ENCODE measurements at regions not wholly inside any gene's neighbourhood (a gene's known extent, or its start where the extent isn't known, plus 50 kb on each side); places are given as distances from the start of the nearest gene placed in this dataset.

DNA sequence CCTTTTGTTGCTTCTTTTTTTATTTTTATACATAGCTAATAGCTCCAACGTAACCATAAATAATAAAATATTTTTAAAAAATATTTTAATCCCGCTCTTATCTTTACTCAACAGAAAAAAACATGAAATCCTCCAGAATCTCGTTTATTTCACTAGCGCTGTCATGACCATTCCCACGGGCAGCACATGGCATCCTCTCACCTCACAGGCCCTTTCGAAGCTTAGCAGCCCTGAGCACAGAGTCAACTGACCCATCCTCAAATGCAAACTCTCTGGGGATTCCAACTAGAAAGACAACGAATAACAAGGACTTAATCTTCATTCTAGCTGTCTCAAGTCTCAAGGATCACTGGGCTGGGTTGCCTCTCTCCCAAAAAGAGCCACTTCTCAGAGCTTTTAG is 285.9 kb upstream of the PPARGC1A start (continued):
- TF ChIP-seq ARID4B (CRISPR knock-in tag; IDR thresholded peaks at IDR 0.05) (no peak), ZNF586 (CRISPR knock-in tag; conservative IDR thresholded peaks at IDR 0.05) (no peak), HCFC1 (IDR thresholded peaks at IDR 0.05; ENCODE audit: low read depth, low read length) (no peak)

DNA sequence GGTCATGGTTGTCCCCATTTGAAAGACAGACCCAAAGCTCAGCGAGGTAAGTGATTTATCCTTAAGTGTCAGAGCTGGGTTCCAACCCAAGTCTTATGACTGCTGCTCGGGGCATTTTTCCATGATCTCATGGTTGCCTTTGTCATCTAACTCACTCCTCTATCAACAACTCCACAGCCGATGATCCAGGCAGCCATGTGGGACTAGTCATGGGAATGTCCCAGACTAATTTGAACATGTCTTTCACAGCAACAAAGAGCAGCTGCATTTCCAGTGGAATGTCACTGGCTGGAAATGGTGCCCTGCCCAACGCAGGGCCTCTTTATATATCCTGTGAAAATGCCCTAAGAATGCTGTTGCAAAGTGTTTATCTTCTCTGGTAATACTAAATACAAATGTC is 284.8 kb upstream of the PPARGC1A start:
- FAIRE-seq (no peak), ATAC-seq (no peak), DNase-seq (ENCODE audit: extremely low read depth in 1 of 4, low spot score in 3 of 4) (no peak)
- Histone ChIP-seq H3K4me3 (no peak overlapping the region), H3K27me3 (ENCODE audit: control insufficient read depth in 2 of 2, insufficient read depth in 2 of 2, low read length in 2 of 2) (no peaks in the 10 kb centered on the region), H3K9me3 (replicated peaks; ENCODE audit: control insufficient read depth, insufficient read depth, low read depth, low read length) (no peaks in the 10 kb centered on the region), H3K79me2 (ENCODE audit: control insufficient read depth, insufficient read depth, low read length) (no peaks in the 10 kb centered on the region), H3K4me1 (replicated peaks in 1 of 2; ENCODE audit: control insufficient read depth in 2 of 2, insufficient read depth in 2 of 2, low read length in 2 of 2) (no peaks in the 10 kb centered on the region), H3K9ac (ENCODE audit: insufficient read depth in 1 of 2, low read depth in 2 of 2, low read length in 2 of 2) (no peak overlapping the region), H3K9me1 (ENCODE audit: control insufficient read depth, insufficient read depth, low read length) (no peaks in the 10 kb centered on the region), H3K36me3 (ENCODE audit: control insufficient read depth, insufficient read depth, low read length) (no peaks in the 10 kb centered on the region), H3K4me2 (ENCODE audit: insufficient read depth, low read length) (no peak overlapping the region), H2AFZ (ENCODE audit: low read depth, low read length) (no peak overlapping the region), H3K27ac (ENCODE audit: extremely low read depth, low read depth, low read length) (no peak overlapping the region), H4K20me1 (replicated peaks; ENCODE audit: control insufficient read depth, insufficient read depth, low read length) (no peaks in the 10 kb centered on the region)
- CTCF ChIA-PET (ENCODE audit: low intra/inter-chr PET ratio), result no interaction called here
- WGBS (ENCODE audit: insufficient coverage, low coverage, missing lambda C conversion rate), result 0% methylated on average over 4 of the region's 4 CpGs
- in situ Hi-C loops (cut with MboI) (no loop called here), intact Hi-C loops (cut with micrococcal nuclease) (no loop called here)
- BruUV-seq (replicated peaks), result no TSS peak
- POLR2A ChIA-PET, result no interaction called here
- no peak for TF ChIP-seq CBX2 (IDR thresholded peaks at IDR 0.05; ENCODE audit: insufficient read depth, low read length, poor library complexity, severe bottlenecking)
- TF ChIP-seq ZNF140 (CRISPR knock-in tag; IDR thresholded peaks at IDR 0.05), result no peak
- no peak for TF ChIP-seq CREB3L1 (IDR thresholded peaks at IDR 0.05; ENCODE audit: borderline replicate concordance, low read depth)
- no peak for TF ChIP-seq ZNF431 (CRISPR knock-in tag; IDR thresholded peaks at IDR 0.05)
- no peak for TF ChIP-seq L3MBTL2 (IDR thresholded peaks at IDR 0.05)
- TF ChIP-seq CEBPB (tag; IDR thresholded peaks at IDR 0.05), result no peak
- TF ChIP-seq ZNF561 (CRISPR knock-in tag; conservative IDR thresholded peaks at IDR 0.05), result no peak
- TF ChIP-seq, protein P1, sequence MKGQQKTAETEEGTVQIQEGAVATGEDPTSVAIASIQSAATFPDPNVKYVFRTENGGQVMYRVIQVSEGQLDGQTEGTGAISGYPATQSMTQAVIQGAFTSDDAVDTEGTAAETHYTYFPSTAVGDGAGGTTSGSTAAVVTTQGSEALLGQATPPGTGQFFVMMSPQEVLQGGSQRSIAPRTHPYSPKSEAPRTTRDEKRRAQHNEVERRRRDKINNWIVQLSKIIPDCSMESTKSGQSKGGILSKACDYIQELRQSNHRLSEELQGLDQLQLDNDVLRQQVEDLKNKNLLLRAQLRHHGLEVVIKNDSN (CRISPR knock-in tag; IDR thresholded peaks at IDR 0.05), result no peak
